PFSK-1 (cell line): ENCODE measurements at regions not wholly inside any gene's neighbourhood (a gene's known extent, or its start where the extent isn't known, plus 50 kb on each side); places are given as distances from the start of the nearest gene placed in this dataset.

Experiments used
- POLR2AphosphoS5 ChIP-seq: IDR thresholded peaks from 2 replicates; pipeline ENCODE4 v1.6.1; 2012; ENCODE audit warnings: low read depth, mild to moderate bottlenecking, control low read depth, low read length, moderate library complexity
- SIN3A ChIP-seq: IDR thresholded peaks from 2 replicates; pipeline ENCODE4 v1.6.1; 2012; ENCODE audit warnings: mild to moderate bottlenecking, low read length, moderate library complexity, borderline replicate concordance; ENCODE audit not compliant: insufficient read depth
- TAF1 ChIP-seq: IDR thresholded peaks from 2 replicates; pipeline ENCODE4 v1.6.1; 2012; ENCODE audit warnings: low read length, control low read depth, borderline replicate concordance; ENCODE audit not compliant: insufficient read depth
- TF ChIP-seq, protein P1 (sequence below), 2 experiments: IDR thresholded peaks; 2 replicates each; pipeline versions ENCODE4 v1.6.1 to v1.8.0; 2011 to 2012; ENCODE audit warnings: low read depth in 2 of 2, low read length in 2 of 2, control low read depth in 1 of 2, inconsistent platforms in 1 of 2, mild to moderate bottlenecking in 1 of 2, moderate library complexity in 1 of 2; ENCODE audit not compliant: insufficient read depth in 1 of 2

DNA sequence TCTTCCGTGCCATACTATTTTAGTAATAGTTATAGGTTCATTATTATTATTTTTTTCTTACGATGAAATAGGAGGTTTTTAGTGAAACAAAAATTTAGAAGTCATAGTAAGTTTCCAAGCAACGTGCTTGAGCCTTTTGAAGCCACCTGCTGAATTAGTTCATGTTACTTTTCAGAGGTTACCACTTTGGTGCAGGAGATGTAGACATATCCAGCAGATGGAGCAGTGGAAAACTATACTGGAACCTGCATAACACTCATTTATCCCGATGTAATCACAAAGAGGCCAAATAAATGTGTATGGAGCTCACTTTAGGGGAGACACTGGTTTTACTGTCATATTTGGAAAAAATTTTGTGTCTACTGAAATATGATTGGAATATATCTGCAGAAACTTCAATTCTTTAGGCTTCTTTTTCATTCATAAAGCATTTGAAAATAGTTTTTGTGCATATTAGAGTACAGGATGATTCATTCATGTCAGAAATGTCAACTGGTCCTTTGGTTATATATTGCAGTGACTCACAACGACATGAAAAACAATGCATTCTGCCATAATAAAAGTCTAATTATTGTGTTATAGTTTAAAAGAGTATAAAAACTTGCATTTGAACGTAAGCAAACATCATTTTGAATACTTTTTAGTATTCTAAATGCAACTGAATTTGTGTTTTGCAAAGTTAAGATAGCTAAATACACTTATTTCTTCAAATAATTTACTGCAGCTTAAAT lies 2182.9 kb upstream of the TENM3 start:
- TF ChIP-seq, protein P1, sequence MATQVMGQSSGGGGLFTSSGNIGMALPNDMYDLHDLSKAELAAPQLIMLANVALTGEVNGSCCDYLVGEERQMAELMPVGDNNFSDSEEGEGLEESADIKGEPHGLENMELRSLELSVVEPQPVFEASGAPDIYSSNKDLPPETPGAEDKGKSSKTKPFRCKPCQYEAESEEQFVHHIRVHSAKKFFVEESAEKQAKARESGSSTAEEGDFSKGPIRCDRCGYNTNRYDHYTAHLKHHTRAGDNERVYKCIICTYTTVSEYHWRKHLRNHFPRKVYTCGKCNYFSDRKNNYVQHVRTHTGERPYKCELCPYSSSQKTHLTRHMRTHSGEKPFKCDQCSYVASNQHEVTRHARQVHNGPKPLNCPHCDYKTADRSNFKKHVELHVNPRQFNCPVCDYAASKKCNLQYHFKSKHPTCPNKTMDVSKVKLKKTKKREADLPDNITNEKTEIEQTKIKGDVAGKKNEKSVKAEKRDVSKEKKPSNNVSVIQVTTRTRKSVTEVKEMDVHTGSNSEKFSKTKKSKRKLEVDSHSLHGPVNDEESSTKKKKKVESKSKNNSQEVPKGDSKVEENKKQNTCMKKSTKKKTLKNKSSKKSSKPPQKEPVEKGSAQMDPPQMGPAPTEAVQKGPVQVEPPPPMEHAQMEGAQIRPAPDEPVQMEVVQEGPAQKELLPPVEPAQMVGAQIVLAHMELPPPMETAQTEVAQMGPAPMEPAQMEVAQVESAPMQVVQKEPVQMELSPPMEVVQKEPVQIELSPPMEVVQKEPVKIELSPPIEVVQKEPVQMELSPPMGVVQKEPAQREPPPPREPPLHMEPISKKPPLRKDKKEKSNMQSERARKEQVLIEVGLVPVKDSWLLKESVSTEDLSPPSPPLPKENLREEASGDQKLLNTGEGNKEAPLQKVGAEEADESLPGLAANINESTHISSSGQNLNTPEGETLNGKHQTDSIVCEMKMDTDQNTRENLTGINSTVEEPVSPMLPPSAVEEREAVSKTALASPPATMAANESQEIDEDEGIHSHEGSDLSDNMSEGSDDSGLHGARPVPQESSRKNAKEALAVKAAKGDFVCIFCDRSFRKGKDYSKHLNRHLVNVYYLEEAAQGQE (IDR thresholded peaks at IDR 0.05; ENCODE audit: insufficient read depth in 1 of 2, low read depth in 2 of 2, low read length in 2 of 2), result no peak
- TF ChIP-seq TAF1 (no peak), SIN3A (no peak), POLR2AphosphoS5 (no peak)
